GM21390 (cell line): ENCODE measurements at regions not wholly inside any gene's neighbourhood (a gene's known extent, or its start where the extent isn't known, plus 50 kb on each side); places are given as distances from the start of the nearest gene placed in this dataset.
"Not testable (repeated sequence)": the region's sequence is repeated elsewhere in the genome, so short reads cannot be mapped to it uniquely, and the experiment has no call there.

Experiments
- ATAC-seq: cut with Tn5 transposase; IDR thresholded peaks from one replicate; pipeline ENCODE4 v1.9.1; 2021; ENCODE audit not compliant: unreplicated experiment

DNA sequence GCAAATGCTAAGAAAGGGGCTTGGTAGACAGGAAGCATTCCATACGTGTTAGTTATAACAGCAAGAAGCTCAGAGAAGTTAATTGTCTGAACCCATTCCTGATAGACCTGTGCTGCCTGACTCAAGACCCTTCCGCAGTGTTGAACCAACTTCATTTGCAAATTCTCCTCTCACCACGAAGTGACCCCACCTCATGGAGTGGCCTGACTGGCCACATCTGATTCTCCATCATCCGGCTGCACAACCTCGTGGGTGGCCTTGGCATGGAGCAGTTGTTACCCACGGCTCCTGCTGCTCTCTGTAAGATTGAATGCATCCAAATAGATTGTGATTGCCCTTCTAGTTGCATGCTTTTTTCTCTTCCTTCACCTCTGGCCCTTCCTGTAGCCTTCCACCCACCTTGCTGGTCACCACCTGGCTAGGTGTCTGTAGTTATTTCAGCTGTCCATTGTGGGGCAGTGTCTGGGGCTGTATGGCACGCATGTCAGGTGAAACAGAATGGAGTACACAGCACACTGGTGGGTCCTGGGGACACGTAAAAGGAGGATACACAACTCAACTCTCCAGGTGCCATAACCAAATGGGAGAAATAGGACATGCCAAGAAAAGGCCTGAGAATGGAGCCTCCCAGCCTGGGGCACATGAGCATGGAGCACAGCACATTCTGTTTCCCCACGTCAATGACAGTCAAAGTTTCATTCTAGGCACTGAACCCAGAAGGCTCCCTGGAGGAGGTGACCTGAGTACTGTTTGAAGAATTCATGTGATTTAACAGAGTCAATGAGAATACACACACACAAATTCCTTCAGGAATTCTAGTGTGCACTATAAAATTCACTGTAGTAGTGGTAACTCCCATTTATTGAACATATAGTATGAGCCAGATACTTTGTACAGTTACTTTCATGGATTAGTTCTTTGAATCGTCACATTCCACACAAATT is 70.5 kb upstream of the PTCH1 start:
- no peak for ATAC-seq

DNA sequence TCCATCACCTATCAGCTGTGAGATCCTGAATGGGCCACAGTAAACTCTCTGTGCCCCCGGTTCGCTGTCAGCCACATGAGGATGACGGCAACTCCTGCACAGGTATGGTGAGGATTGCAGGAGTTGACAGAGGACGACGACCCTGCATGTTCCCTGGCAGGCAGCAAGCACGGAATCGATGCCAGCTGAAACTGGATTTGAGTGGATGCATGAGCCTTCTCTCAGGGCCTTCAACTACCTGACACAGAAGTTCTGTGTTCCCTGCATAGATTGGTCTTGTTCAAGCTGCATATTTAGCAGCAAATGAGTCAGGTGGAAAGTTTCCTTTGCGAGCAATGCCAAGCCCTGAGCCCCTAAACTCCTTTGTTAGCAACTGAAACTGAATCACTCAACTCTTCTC is 69.6 kb upstream of the PTCH1 start:
- no peak for ATAC-seq

DNA sequence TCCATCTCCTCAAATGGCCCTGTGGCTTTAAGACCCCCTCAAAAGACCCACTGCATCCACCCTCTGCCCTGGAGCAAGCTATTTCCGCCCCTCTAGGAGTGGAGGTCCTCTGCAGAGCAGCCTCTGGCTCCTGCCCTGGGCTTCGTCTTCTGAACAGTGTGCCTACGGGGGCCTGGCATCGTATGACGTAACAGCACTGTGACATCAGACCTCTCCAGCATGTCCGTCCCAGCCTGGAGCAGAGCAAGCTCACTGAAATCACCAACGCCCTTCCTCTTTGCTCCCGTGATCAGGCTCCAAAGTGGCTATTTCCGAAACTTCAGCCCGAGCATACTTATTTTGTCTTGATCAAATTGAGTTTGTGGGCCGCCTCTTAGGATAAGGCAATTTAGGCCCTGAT is 69.1 kb upstream of the PTCH1 start:
- ATAC-seq = no peak

DNA sequence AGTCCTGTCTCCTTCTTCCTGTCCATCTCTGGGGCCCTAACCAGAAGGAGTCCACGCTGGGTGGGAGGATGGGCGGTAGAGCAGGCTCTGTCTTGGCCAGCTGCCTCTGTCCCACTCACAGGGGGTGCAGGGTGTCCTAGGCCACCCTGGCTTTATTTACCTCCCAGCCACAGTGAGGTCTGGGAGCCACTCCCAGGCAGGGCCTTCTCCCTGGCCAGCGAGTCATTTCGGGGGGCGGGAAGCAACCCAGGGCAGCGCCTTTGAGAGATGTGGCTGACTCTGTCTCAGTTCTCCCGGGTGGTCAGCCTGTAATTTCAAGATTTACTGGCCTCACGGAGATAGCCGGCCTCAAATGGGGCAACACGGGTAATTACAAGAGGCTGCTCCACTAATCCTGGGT is 67.4 kb upstream of the PTCH1 start:
- no peak for ATAC-seq

DNA sequence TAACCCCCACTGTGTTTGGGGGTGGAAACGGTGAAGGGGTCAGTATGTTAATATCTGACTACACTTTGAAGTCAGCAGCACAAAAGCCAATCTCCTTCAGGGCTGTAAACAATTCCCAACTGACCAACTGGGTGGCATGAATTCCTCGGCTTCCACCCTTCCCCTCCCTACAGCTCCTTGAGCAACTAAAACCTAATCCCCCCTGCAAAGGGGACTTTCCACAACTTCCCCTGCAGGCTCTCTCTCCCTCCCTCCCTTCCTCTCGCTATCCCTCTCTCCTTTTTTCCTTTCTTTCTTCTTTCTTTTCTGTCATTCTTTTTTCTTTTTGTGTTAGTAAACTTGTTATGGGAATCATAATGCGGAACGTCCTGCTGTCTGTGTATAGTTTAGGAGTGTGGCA is 65.1 kb upstream of the PTCH1 start:
- no peak for ATAC-seq

DNA sequence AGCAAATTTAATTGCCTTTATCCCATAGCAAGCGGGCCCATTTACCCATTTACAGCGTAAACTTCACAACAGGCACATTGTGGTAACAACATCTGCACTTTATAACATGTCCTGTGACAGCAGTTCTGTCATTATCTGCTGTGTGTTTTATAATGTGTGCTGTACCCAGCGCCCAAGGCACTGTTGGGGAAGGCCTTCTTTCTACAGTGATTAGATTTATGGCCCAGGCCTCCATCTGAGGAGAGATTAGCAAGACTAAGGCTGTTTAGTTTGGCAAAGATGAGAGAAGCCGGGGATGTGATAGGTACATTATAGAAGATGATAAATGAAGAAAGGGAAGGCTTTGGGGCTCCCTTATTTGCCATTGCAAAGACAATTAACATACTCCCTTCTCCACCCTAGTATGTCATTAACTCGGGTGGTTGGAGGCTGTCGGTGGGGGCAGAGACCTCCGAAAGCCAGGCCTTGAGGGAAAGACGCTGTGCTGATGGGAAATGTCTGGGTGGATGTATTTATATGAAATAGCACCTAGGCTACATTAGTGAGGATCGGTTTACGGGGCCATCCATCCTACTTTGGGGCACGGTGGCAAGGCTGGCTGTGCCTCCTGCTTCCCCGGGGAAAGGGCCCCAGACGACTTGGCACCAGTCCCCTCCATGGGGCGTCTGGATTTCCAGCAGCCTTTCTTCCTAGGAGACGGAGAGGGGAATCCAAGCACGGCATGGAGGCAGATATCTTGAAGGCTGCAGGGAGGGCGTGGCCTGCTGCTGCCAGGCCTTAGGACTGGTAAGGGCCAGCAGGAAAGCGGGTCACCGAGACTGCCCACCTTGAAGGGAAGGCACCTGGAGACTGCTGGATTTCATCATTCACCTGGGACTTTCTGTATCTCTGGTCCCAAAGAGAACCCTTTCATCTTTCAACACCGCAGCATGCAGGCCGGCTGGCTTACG is 64.3 kb upstream of the PTCH1 start:
- no peak for ATAC-seq

DNA sequence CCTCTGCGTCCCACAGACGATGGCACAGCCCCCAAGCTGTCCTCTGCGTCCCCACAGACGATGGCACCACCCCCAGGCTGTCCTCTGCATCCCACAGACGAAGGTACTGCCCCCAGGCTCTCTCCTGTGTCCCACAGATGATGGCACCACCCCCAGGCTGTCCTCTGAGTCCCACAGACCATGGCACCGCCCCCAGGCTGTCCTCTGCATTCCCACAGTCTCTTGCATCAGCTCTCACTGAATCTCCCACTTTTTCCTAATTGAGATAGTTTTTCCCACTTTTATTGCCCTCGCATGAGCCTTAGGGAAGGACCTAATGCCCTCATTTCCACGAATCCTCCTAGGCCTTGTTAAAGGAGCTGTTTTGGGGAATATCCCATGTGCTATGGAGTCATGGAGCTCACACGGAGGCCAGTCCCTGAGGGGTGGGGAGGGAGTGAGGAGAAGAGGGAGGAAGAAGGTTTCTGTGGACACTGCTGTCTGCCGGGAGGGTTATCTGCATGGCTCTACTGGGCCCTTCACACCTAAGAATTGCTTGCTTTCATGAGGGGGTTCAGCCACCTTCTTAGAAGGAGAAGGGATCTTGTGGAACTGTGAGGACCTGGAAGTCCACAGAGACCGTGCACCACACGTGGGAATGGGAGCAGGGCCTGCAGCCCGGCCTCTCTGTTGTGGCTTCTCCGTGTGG is 58.2 kb upstream of the PTCH1 start:
- ATAC-seq = no peak

DNA sequence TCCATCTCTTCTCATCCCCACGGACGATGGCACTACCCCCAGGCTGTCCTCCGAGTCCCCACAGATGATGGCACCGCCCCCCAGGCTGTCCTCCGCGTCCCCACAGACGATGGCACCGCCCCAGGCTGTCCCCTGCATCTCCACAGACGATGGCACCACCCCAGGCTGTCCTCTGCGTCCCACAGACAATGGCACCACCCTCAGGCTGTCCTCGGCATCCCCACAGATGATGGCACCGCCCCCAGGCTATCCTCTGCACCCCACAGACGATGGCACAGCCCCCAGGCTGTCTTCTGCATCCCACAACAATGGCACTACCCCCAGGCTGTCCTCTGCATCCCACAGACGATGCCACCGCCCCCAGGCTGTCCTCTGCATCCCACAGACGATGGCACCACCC is 57.4 kb upstream of the PTCH1 start:
- ATAC-seq = no peak

DNA sequence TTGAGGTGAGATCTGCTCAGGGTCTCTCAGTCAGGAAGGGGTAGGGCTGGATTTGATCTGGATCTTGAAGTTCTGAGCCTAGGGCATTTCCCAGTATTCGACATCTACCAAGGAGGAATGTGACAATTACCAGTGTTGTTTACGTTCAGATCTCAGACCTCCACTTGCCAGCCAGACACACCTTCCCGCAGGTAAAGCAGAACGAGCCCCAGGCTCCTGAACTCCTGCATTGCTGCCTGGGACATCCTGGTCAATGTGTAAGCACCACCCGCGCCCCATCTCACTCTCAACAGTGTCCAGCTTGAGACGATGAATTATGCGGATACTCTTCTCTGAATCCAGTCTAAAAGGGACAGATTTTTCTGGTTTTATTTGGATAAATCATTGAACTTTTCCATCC is 56.7 kb upstream of the PTCH1 start:
- no peak for ATAC-seq

DNA sequence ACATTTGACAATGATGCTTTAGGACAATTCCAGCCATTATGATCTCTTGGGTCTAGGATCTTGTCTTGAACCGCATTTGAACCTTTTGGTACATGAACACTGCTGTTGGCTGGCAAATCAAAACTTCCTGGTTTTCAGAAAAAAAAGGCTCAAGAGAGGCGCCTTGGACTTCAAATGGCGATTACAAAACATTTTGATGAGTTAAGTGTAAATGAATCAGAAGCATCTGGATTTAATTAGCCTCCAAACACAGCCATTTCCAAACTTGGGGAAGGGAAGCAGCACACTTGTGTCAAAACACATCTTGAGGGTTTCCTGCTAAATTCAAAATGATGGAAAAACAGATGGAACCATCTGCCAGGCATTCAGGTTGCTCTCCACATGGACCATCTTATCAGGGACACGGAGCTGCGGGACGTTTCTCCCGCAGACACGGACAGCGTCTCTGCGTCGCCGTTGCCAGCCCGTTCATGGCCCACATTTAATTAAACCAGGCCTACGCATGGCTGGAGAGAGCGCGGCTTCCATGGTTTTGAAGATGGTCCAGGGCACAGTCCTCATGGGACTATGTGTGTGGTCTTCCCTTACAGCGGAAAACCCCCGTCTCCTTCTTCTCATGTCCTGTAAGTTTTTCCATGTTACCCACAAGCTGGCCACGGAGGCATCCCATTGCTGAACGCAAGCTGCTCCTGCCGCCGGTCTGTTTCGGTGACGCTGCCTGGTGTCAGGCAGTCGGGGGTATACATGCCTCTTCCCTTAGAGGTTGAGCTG is 55.8 kb upstream of the PTCH1 start:
- no peak for ATAC-seq

DNA sequence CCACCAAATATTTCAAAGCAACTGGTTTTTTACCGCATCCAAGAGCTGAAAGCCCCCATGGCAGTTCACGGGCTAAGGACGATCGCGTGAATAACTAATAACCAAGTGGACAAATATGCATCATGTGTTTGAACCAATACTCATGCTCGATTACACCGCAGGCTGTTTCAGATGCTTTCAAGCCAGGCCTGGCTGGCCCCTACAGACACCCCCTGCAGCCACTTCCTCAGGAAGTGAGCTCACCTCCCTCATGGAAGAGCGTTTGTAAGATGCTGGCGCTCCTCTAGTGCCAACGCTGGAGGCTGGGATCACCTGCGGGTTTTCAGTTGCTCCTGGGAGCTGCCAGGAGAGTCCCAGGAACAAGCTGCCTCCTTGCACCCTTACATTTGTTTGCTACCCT is 53.9 kb upstream of the PTCH1 start:
- no peak for ATAC-seq

DNA sequence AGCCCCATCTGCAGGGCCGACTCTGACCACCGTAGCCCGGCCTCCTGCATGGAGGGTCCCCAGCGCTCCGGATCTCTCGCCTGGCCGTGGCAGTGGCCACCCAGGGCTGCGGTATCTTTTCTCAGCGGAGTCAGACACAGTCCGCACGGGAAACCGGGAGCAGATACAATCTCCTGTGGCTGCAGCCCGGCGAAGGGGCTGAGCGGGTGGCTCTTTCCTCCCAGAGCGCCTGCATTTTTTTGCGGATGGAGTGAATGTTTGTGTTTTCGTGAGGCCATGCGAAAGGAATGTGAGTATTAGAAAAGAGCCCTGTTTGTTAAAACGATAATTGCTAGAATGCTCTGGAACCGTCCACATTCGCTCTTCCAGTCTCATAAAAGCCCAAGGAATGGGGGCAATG is 53.4 kb upstream of the PTCH1 start:
- no peak for ATAC-seq

DNA sequence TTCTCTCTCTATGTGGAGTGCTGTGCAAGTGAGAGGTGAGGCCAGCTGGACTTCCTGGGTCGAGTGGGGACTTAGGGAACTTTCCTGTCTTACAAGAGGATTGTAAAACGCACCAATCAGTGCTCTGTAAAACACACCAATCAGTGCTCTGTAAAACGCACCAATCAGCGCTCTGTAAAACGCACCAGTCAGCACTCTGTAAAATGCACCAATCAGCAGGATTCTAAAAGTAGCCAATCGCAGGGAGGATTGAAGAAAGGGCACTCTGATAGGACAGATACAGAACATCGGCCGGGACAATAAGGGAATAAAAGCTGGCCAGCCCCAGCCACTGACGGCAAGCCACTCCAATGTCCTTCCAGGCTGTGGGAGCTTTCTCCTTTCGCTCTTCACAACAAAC is 52.0 kb upstream of the PTCH1 start:
- not testable (repeated sequence) for ATAC-seq
